IMR-90 (cell line): ENCODE measurements at regions not wholly inside any gene's neighbourhood (a gene's known extent, or its start where the extent isn't known, plus 50 kb on each side); places are given as distances from the start of the nearest gene placed in this dataset.

Experiments
- ATAC-seq: fragments of 200-7000 bp; cut with Tn5 transposase; 2 replicates; pipeline ENCODE4 v1.9.1; 2020; ENCODE audit warnings: low read depth, mild to moderate bottlenecking, moderate library complexity
- BruUV-seq: library from RNA; stranded (reverse); fragments of 400-500 nt; replicated peaks from 2 replicates; lab custom pipeline; 2021; lab: Mats Ljungman, UMichigan
- CTCF ChIA-PET: fragments of 300-600 bp; formaldehyde crosslinking; extraction: SDS; loops from one replicate; lab custom pipeline; 2021; ENCODE audit warnings: antibody characterized with exemption; lab: Yijun Ruan, JAX
- POLR2A ChIA-PET: fragments of 300-600 bp; sonication (Branson Sonifier 250); formaldehyde crosslinking; loops from one replicate; lab custom pipeline; 2022; ENCODE audit warnings: antibody characterized with exemption; ENCODE audit not compliant: unreplicated experiment; lab: Charles Lee
- DNase-seq: peaks from one replicate; pipeline ENCODE4 v3.0.0; 2013
- H2AFZ ChIP-seq: replicated peaks from 2 replicates; pipeline ENCODE3; 2013; ENCODE audit warnings: low read length, mild to moderate bottlenecking; ENCODE audit not compliant: poor library complexity
- H2AK5ac ChIP-seq: 2 replicates; pipeline ENCODE4 v1.6.1; 2013; ENCODE audit warnings: low read depth, low read length, inconsistent platforms
- H2AK9ac ChIP-seq: replicated peaks from 2 replicates; pipeline ENCODE3; 2013; ENCODE audit warnings: mild to moderate bottlenecking, low read depth, low read length, moderate library complexity; ENCODE audit not compliant: poor library complexity
- H2BK120ac ChIP-seq: 2 replicates; pipeline ENCODE4 v1.6.1; 2013; ENCODE audit warnings: low read depth, low read length, inconsistent platforms
- H2BK15ac ChIP-seq: 3 replicates; pipeline ENCODE4 v1.6.1; 2013; ENCODE audit warnings: low read depth, low read length, inconsistent platforms
- H2BK20ac ChIP-seq: 2 replicates; pipeline ENCODE4 v1.6.1; 2013; ENCODE audit warnings: low read depth, mild to moderate bottlenecking, inconsistent platforms, low read length, moderate library complexity
- H2BK5ac ChIP-seq: 2 replicates; pipeline ENCODE4 v1.6.1; 2013; ENCODE audit warnings: mild to moderate bottlenecking, low read depth, low read length, inconsistent platforms; ENCODE audit not compliant: poor library complexity, severe bottlenecking
- H3K14ac ChIP-seq: replicated peaks from 2 replicates; pipeline ENCODE4 v1.6.1; 2013; ENCODE audit warnings: low read depth, low read length, inconsistent platforms
- H3K18ac ChIP-seq: 2 replicates; pipeline ENCODE4 v1.6.1; 2013; ENCODE audit warnings: low read depth, low read length, control low read depth
- H3K23ac ChIP-seq: 2 replicates; pipeline ENCODE4 v1.6.1; 2013; ENCODE audit warnings: low read depth, low read length, inconsistent platforms
- H3K27ac ChIP-seq: 2 replicates; pipeline ENCODE4 v1.5.1; 2013; ENCODE audit warnings: mild to moderate bottlenecking, control low read depth, low read length; ENCODE audit not compliant: insufficient read depth
- H3K27me3 ChIP-seq: 2 replicates; pipeline ENCODE4 v1.6.1; 2013; ENCODE audit warnings: low read length; ENCODE audit not compliant: control insufficient read depth, insufficient read depth
- H3K36me3 ChIP-seq: 2 replicates; pipeline ENCODE4 v1.6.1; 2013; ENCODE audit warnings: low read length, mixed read lengths; ENCODE audit not compliant: control insufficient read depth, insufficient read depth
- H3K4ac ChIP-seq: 2 replicates; pipeline ENCODE4 v1.6.1; 2013; ENCODE audit warnings: low read depth, low read length, inconsistent platforms
- H3K4me1 ChIP-seq: 2 replicates; pipeline ENCODE4 v1.6.1; 2013; ENCODE audit warnings: low read length, mixed read lengths; ENCODE audit not compliant: control insufficient read depth, insufficient read depth
- H3K4me2 ChIP-seq: 2 replicates; pipeline ENCODE4 v1.6.1; 2013; ENCODE audit warnings: low read depth, mild to moderate bottlenecking, control low read depth, low read length, moderate library complexity
- H3K4me3 ChIP-seq: 2 replicates; pipeline ENCODE4 v1.5.1; 2013; ENCODE audit warnings: low read depth, mild to moderate bottlenecking, control low read depth, low read length, moderate library complexity; ENCODE audit not compliant: insufficient read depth
- H3K56ac ChIP-seq: 2 replicates; pipeline ENCODE4 v1.6.1; 2013; ENCODE audit warnings: low read length, inconsistent platforms; ENCODE audit not compliant: insufficient read depth; ENCODE audit errors: extremely low read depth
- H3K79me1 ChIP-seq, 2 experiments: 2 replicates each; pipeline ENCODE4 v1.6.1; 2013; ENCODE audit warnings: low read length in 2 of 2, inconsistent platforms in 1 of 2, low read depth in 1 of 2
- H3K9ac ChIP-seq: 2 replicates; pipeline ENCODE4 v1.6.1; 2013; ENCODE audit warnings: low read depth, low read length, control low read depth
- H3K9me1 ChIP-seq: 2 replicates; pipeline ENCODE4 v1.6.1; 2013; ENCODE audit warnings: low read length, inconsistent platforms; ENCODE audit not compliant: insufficient read depth
- H3K9me3 ChIP-seq: 2 replicates; pipeline ENCODE4 v1.6.1; 2013; ENCODE audit warnings: low read length; ENCODE audit not compliant: control insufficient read depth, insufficient read depth
- H4K20me1 ChIP-seq: 2 replicates; pipeline ENCODE4 v1.6.1; 2013; ENCODE audit warnings: low read length, inconsistent platforms; ENCODE audit not compliant: insufficient read depth
- H4K5ac ChIP-seq: 2 replicates; pipeline ENCODE4 v1.6.1; 2013; ENCODE audit warnings: mild to moderate bottlenecking, low read depth, low read length, control low read depth
- H4K8ac ChIP-seq, 2 experiments: 2 replicates each; pipeline ENCODE4 v1.6.1; 2013; ENCODE audit warnings: low read depth in 2 of 2, low read length in 2 of 2, control low read depth in 1 of 2, inconsistent platforms in 1 of 2
- H4K91ac ChIP-seq: 2 replicates; pipeline ENCODE4 v1.6.1; 2013; ENCODE audit warnings: low read depth, low read length, inconsistent platforms; ENCODE audit not compliant: insufficient read depth
- MAZ ChIP-seq: IDR thresholded peaks from 2 replicates; pipeline ENCODE4 v1.6.1; 2012; ENCODE audit warnings: low read depth, mild to moderate bottlenecking, low read length, improper control_type of control experiment, moderate library complexity, borderline replicate concordance
- MXI1 ChIP-seq: IDR thresholded peaks from 2 replicates; pipeline ENCODE4 v1.6.1; 2012; ENCODE audit warnings: low read depth, mild to moderate bottlenecking, low read length, moderate library complexity, borderline replicate concordance
- RCOR1 ChIP-seq: IDR thresholded peaks from 2 replicates; pipeline ENCODE4 v1.6.1; 2012; ENCODE audit warnings: mild to moderate bottlenecking, low read length, improper control_type of control experiment; ENCODE audit not compliant: insufficient replicate concordance
- SMC3 ChIP-seq: fragments of 150-350 bp; IDR thresholded peaks from 2 replicates; pipeline ENCODE4 v1.6.1; 2016; ENCODE audit warnings: low read depth, mild to moderate bottlenecking, antibody characterized with exemption, low read length, moderate library complexity
- WGBS, 2 experiments: methylation state at CpG; one replicate each; pipeline versions ENCODE4 v1.1.5 to v1.1.7; 2013; ENCODE audit warnings: missing lambda C conversion rate in 2 of 2; ENCODE audit not compliant: insufficient read length in 1 of 2; ENCODE audit errors: extremely low coverage in 2 of 2; 5-methylcytosine and 5-hydroxymethylcytosine counted together
- dilution Hi-C: fragments of 300-500 bp; cut with HindIII; formaldehyde crosslinking; loops from one replicate; pipeline ENCODE4 v1.14.3; 2018; ENCODE audit warnings: low sequenced_read_pairs; ENCODE audit not compliant: unreplicated experiment
- in situ Hi-C: fragments of 300-500 bp; cut with MboI; formaldehyde crosslinking; loops from 3 replicates; pipeline ENCODE4 v1.14.3; 2019; ENCODE audit warnings: low sequenced_read_pairs, inconsistent platforms, mixed read lengths
- intact Hi-C: fragments of 100-400 bp; cut with micrococcal nuclease; formaldehyde crosslinking; loops from 2 replicates; pipeline ENCODE4 v1.10.0; 2022
- TF ChIP-seq, protein P1 (sequence below): fragments of 150-350 bp; IDR thresholded peaks from 2 replicates; pipeline ENCODE4 v1.6.1; 2017; ENCODE audit warnings: mild to moderate bottlenecking, antibody characterized with exemption, low read length, low read depth

DNA sequence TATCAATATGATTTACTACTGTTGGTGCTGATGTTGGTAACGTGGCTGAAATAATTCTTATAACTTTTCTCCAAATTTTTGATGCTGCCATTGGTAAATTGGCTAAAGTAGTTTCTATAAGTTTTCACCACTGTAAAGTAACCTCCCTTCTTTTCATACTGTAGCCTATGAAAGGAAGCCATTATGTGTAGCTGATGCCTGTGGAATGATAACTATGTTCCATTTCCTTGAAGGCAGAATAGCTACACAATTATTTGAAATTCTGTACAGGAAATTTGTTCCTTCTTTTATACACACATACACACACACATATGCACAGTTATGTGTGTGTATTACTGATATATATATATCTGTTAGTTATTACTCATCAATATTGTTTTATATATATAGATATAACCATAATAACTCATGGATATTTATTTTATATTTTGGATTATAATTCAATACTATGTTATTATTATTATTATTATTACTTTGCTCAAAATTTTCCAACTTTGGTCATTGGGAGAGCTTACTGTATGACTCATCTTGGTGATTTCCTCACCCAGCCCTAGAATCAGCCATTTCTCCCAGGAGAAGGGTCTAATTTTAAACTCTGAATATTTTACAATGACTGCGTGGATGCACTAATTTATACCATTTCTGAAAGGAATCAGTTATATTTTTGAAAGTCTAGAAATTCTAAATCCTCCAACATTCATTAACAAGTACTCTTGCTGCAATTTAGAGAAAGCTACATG lies 1677.7 kb downstream of the SUCLG1 start:
- Histone ChIP-seq H3K18ac (no peak overlapping the region), H2AFZ (no peak overlapping the region), H2AK9ac (no peak overlapping the region), H3K9me3 (no peaks in the 10 kb centered on the region; the same call in 1 of the 2 replicates), H3K4me2 (no peak overlapping the region), H3K4ac (no peak overlapping the region), H3K9me1 (no peaks in the 10 kb centered on the region), H3K14ac (no peak overlapping the region), H3K56ac (no peak overlapping the region), H3K79me1 (no peaks in the 10 kb centered on the region), H2BK20ac (no peak overlapping the region), H2BK120ac (no peak overlapping the region), H3K27me3 (no peaks in the 10 kb centered on the region), H3K36me3 (no peaks in the 10 kb centered on the region), H3K9ac (no peak overlapping the region), H4K8ac (no peak overlapping the region), H2AK5ac (no peak overlapping the region), H4K20me1 (no peaks in the 10 kb centered on the region), H3K4me3 (no peak overlapping the region), H3K27ac (no peak overlapping the region), H3K4me1 (no peaks in the 10 kb centered on the region), H2BK5ac (no peak overlapping the region), H3K23ac (no peak overlapping the region), H4K91ac (no peak overlapping the region), H4K5ac (no peak overlapping the region), H2BK15ac (no peak overlapping the region)
- in situ Hi-C loops (no loop called here), intact Hi-C loops (no loop called here), dilution Hi-C loops (no loop called here)
- no peak for DNase-seq
- ATAC-seq, result no peak
- POLR2A ChIA-PET, result no interaction called here
- BruUV-seq, result no TSS peak
- CTCF ChIA-PET, result no interaction called here
- TF ChIP-seq MAZ (no peak), MXI1 (no peak), SMC3 (no peak), RCOR1 (no peak)
- TF ChIP-seq, protein P1, sequence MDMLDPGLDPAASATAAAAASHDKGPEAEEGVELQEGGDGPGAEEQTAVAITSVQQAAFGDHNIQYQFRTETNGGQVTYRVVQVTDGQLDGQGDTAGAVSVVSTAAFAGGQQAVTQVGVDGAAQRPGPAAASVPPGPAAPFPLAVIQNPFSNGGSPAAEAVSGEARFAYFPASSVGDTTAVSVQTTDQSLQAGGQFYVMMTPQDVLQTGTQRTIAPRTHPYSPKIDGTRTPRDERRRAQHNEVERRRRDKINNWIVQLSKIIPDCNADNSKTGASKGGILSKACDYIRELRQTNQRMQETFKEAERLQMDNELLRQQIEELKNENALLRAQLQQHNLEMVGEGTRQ, result no peak
- WGBS, 2 experiments, result no CpG with 5 or more reads among the region's 2 CpGs
